GM23338 (cell line): ENCODE measurements at regions not wholly inside any gene's neighbourhood (a gene's known extent, or its start where the extent isn't known, plus 50 kb on each side); places are given as distances from the start of the nearest gene placed in this dataset.

Experiments
- ATAC-seq: fragments of 200-7000 bp; cut with Tn5 transposase; 3 replicates; pipeline ENCODE4 v1.9.1; 2020
- DNase-seq: peaks from one replicate; pipeline ENCODE4 v3.0.0-alpha.2; 2015; ENCODE audit warnings: low spot score
- H2AFZ ChIP-seq: fragments of 200-600 bp; sonication (generic); 2 replicates; pipeline ENCODE4 v1.8.0; 2016; ENCODE audit warnings: antibody characterized with exemption, mild to moderate bottlenecking, moderate library complexity
- H3F3A ChIP-seq: fragments of 200-600 bp; sonication (generic); replicated peaks from 2 replicates; pipeline ENCODE4 v1.8.0; 2017; ENCODE audit warnings: antibody characterized with exemption, mixed run types, low read depth
- H3K27ac ChIP-seq: fragments of 200-600 bp; sonication (generic); 2 replicates; pipeline ENCODE4 v1.6.1; 2016; ENCODE audit warnings: low read depth
- H3K27me3 ChIP-seq: fragments of 200-600 bp; sonication (generic); 2 replicates; pipeline ENCODE4 v1.8.0; 2016; ENCODE audit warnings: mild to moderate bottlenecking, mixed run types, moderate library complexity; ENCODE audit not compliant: insufficient read depth
- H3K36me3 ChIP-seq: fragments of 200-600 bp; sonication (generic); 2 replicates; pipeline ENCODE4 v1.8.0; 2016; ENCODE audit warnings: mild to moderate bottlenecking; ENCODE audit not compliant: insufficient read depth
- H3K4me1 ChIP-seq: fragments of 200-600 bp; sonication (generic); 2 replicates; pipeline ENCODE4 v1.8.0; 2016; ENCODE audit warnings: mild to moderate bottlenecking, moderate library complexity; ENCODE audit not compliant: insufficient read depth
- H3K4me2 ChIP-seq: fragments of 200-600 bp; sonication (generic); 2 replicates; pipeline ENCODE4 v1.7.1; 2017; ENCODE audit warnings: mixed run types
- H3K4me3 ChIP-seq: fragments of 200-600 bp; sonication (generic); 2 replicates; pipeline ENCODE4 v1.6.1; 2016; ENCODE audit warnings: mixed run types
- H3K79me2 ChIP-seq: fragments of 200-600 bp; sonication (generic); replicated peaks from 2 replicates; pipeline ENCODE4 v1.8.0; 2017; ENCODE audit warnings: mild to moderate bottlenecking; ENCODE audit not compliant: insufficient read depth
- H3K9me2 ChIP-seq: fragments of 200-600 bp; sonication (generic); 2 replicates; pipeline ENCODE4 v1.8.0; 2017; ENCODE audit not compliant: insufficient read depth
- H4K20me1 ChIP-seq: fragments of 200-600 bp; sonication (generic); replicated peaks from 2 replicates; pipeline ENCODE4 v1.8.0; 2017; ENCODE audit warnings: mild to moderate bottlenecking; ENCODE audit not compliant: insufficient read depth
- H3K27ac Mint-ChIP-seq: 2 replicates; pipeline ENCODE4 v1.8.0; 2020; ENCODE audit warnings: inconsistent platforms, mild to moderate bottlenecking, moderate library complexity, mixed read lengths
- H3K27me3 Mint-ChIP-seq: 3 replicates; pipeline ENCODE4 v1.8.0; 2022; ENCODE audit warnings: low read depth, mild to moderate bottlenecking, moderate library complexity, mixed read lengths, inconsistent platforms; ENCODE audit not compliant: insufficient read depth, poor library complexity
- H3K36me3 Mint-ChIP-seq: 3 replicates; pipeline ENCODE4 v1.8.0; 2021; ENCODE audit warnings: low read depth, mild to moderate bottlenecking, inconsistent platforms, moderate library complexity, mixed read lengths
- H3K4me1 Mint-ChIP-seq: 3 replicates; pipeline ENCODE4 v1.8.0; 2020; ENCODE audit warnings: mild to moderate bottlenecking, inconsistent platforms, mixed read lengths
- H3K4me3 Mint-ChIP-seq: 3 replicates; pipeline ENCODE4 v1.8.0; 2021; ENCODE audit warnings: moderate library complexity, mild to moderate bottlenecking, inconsistent platforms, mixed read lengths
- H3K9me3 Mint-ChIP-seq: 3 replicates; pipeline ENCODE4 v1.8.0; 2020; ENCODE audit warnings: moderate library complexity, mild to moderate bottlenecking, inconsistent platforms, mixed read lengths
- CREB1 ChIP-seq: fragments of 250-450 bp; sonication (Bioruptor Pico); IDR thresholded peaks from 2 replicates; pipeline ENCODE4 v1.5.0; 2020; ENCODE audit warnings: low read depth, mild to moderate bottlenecking, moderate library complexity
- EZH2 ChIP-seq: fragments of 200-600 bp; sonication (generic); IDR thresholded peaks from one replicate; pipeline ENCODE4 v1.8.0; 2017; ENCODE audit warnings: antibody characterized with exemption, mild to moderate bottlenecking, low read depth; ENCODE audit not compliant: unreplicated experiment
- EZH2phosphoT487 ChIP-seq: fragments of 200-600 bp; sonication (generic); IDR thresholded peaks from one replicate; pipeline ENCODE4 v1.8.1; 2018; ENCODE audit warnings: antibody characterized with exemption; ENCODE audit not compliant: unreplicated experiment
- POLR2AphosphoS5 ChIP-seq: IDR thresholded peaks from 2 replicates; pipeline ENCODE4 v1.6.1; 2016; ENCODE audit warnings: antibody characterized with exemption, low read depth
- ZNF114 ChIP-seq: fragments of 250-450 bp; sonication (Bioruptor Pico); IDR thresholded peaks from 2 replicates; pipeline ENCODE4 v1.5.0; 2020; ENCODE audit warnings: mild to moderate bottlenecking, moderate library complexity
- ZNF331 ChIP-seq: fragments of 250-450 bp; sonication (Bioruptor Pico); IDR thresholded peaks from 2 replicates; pipeline ENCODE4 v1.5.0; 2020; ENCODE audit warnings: low read depth, mild to moderate bottlenecking, moderate library complexity
- TF ChIP-seq, protein P1 (sequence below), 2 experiments: fragments of 200-600 bp in 1 of 2; sonication (generic) in 1 of 2; conservative IDR thresholded peaks; 2 replicates each; pipeline versions ENCODE4 v1.5.1 to v1.6.1; 2016 to 2017; ENCODE audit warnings: antibody characterized with exemption in 2 of 2, low read depth in 2 of 2, mild to moderate bottlenecking in 2 of 2, moderate library complexity in 1 of 2
- TF ChIP-seq, protein P2 (sequence below): IDR thresholded peaks from one replicate; pipeline ENCODE4 v1.6.1; 2018; ENCODE audit warnings: antibody characterized with exemption; ENCODE audit not compliant: unreplicated experiment
- TF ChIP-seq, protein P3 (sequence below): fragments of 250-450 bp; sonication (Bioruptor Pico); IDR thresholded peaks from 2 replicates; pipeline ENCODE4 v1.5.0; 2020; ENCODE audit warnings: mild to moderate bottlenecking, moderate library complexity

DNA sequence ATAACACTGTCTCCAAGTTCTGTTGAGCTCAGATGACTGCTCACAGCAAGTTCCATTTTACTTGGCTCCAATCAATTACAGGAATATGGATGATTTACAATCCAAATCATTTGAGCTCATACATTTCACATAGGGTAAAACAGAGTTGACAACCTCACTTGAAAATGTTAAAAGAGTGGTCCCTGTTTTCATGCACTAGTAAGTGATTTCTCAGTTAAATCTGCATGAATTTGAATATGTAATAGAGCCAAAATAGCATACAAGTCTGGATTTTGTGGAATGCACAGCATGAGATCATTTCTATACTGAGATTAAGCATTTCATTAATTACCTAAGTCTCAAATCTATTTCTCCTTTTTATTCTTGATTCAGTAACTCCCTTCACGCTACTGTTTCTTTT, 217.6 kb downstream of the SIM1 start:
- ATAC-seq: no peak
- Histone ChIP-seq H3K4me2 (no peak overlapping the region), H3K4me1 (no peaks in the 10 kb centered on the region), H4K20me1 (no peaks in the 10 kb centered on the region), H3K27me3 (no peaks in the 10 kb centered on the region), H2AFZ (no peak overlapping the region), H3K27ac (no peak overlapping the region), H3K36me3 (no peaks in the 10 kb centered on the region), H3K9me2 (no peaks in the 10 kb centered on the region), H3K4me3 (no peak overlapping the region), H3K79me2 (no peaks in the 10 kb centered on the region), H3F3A (no peaks in the 10 kb centered on the region)
- TF ChIP-seq ZNF114 (CRISPR knock-in tag): no peak
- TF ChIP-seq ZNF331 (CRISPR knock-in tag): no peak
- TF ChIP-seq EZH2: no peak
- TF ChIP-seq, protein P1, sequence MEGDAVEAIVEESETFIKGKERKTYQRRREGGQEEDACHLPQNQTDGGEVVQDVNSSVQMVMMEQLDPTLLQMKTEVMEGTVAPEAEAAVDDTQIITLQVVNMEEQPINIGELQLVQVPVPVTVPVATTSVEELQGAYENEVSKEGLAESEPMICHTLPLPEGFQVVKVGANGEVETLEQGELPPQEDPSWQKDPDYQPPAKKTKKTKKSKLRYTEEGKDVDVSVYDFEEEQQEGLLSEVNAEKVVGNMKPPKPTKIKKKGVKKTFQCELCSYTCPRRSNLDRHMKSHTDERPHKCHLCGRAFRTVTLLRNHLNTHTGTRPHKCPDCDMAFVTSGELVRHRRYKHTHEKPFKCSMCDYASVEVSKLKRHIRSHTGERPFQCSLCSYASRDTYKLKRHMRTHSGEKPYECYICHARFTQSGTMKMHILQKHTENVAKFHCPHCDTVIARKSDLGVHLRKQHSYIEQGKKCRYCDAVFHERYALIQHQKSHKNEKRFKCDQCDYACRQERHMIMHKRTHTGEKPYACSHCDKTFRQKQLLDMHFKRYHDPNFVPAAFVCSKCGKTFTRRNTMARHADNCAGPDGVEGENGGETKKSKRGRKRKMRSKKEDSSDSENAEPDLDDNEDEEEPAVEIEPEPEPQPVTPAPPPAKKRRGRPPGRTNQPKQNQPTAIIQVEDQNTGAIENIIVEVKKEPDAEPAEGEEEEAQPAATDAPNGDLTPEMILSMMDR (conservative IDR thresholded peaks at IDR 0.05; ENCODE audit: low read depth in 2 of 2): no peak
- TF ChIP-seq EZH2phosphoT487: no peak
- TF ChIP-seq, protein P2, sequence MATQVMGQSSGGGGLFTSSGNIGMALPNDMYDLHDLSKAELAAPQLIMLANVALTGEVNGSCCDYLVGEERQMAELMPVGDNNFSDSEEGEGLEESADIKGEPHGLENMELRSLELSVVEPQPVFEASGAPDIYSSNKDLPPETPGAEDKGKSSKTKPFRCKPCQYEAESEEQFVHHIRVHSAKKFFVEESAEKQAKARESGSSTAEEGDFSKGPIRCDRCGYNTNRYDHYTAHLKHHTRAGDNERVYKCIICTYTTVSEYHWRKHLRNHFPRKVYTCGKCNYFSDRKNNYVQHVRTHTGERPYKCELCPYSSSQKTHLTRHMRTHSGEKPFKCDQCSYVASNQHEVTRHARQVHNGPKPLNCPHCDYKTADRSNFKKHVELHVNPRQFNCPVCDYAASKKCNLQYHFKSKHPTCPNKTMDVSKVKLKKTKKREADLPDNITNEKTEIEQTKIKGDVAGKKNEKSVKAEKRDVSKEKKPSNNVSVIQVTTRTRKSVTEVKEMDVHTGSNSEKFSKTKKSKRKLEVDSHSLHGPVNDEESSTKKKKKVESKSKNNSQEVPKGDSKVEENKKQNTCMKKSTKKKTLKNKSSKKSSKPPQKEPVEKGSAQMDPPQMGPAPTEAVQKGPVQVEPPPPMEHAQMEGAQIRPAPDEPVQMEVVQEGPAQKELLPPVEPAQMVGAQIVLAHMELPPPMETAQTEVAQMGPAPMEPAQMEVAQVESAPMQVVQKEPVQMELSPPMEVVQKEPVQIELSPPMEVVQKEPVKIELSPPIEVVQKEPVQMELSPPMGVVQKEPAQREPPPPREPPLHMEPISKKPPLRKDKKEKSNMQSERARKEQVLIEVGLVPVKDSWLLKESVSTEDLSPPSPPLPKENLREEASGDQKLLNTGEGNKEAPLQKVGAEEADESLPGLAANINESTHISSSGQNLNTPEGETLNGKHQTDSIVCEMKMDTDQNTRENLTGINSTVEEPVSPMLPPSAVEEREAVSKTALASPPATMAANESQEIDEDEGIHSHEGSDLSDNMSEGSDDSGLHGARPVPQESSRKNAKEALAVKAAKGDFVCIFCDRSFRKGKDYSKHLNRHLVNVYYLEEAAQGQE: no peak
- TF ChIP-seq CREB1 (CRISPR knock-in tag): no peak
- TF ChIP-seq, protein P3, sequence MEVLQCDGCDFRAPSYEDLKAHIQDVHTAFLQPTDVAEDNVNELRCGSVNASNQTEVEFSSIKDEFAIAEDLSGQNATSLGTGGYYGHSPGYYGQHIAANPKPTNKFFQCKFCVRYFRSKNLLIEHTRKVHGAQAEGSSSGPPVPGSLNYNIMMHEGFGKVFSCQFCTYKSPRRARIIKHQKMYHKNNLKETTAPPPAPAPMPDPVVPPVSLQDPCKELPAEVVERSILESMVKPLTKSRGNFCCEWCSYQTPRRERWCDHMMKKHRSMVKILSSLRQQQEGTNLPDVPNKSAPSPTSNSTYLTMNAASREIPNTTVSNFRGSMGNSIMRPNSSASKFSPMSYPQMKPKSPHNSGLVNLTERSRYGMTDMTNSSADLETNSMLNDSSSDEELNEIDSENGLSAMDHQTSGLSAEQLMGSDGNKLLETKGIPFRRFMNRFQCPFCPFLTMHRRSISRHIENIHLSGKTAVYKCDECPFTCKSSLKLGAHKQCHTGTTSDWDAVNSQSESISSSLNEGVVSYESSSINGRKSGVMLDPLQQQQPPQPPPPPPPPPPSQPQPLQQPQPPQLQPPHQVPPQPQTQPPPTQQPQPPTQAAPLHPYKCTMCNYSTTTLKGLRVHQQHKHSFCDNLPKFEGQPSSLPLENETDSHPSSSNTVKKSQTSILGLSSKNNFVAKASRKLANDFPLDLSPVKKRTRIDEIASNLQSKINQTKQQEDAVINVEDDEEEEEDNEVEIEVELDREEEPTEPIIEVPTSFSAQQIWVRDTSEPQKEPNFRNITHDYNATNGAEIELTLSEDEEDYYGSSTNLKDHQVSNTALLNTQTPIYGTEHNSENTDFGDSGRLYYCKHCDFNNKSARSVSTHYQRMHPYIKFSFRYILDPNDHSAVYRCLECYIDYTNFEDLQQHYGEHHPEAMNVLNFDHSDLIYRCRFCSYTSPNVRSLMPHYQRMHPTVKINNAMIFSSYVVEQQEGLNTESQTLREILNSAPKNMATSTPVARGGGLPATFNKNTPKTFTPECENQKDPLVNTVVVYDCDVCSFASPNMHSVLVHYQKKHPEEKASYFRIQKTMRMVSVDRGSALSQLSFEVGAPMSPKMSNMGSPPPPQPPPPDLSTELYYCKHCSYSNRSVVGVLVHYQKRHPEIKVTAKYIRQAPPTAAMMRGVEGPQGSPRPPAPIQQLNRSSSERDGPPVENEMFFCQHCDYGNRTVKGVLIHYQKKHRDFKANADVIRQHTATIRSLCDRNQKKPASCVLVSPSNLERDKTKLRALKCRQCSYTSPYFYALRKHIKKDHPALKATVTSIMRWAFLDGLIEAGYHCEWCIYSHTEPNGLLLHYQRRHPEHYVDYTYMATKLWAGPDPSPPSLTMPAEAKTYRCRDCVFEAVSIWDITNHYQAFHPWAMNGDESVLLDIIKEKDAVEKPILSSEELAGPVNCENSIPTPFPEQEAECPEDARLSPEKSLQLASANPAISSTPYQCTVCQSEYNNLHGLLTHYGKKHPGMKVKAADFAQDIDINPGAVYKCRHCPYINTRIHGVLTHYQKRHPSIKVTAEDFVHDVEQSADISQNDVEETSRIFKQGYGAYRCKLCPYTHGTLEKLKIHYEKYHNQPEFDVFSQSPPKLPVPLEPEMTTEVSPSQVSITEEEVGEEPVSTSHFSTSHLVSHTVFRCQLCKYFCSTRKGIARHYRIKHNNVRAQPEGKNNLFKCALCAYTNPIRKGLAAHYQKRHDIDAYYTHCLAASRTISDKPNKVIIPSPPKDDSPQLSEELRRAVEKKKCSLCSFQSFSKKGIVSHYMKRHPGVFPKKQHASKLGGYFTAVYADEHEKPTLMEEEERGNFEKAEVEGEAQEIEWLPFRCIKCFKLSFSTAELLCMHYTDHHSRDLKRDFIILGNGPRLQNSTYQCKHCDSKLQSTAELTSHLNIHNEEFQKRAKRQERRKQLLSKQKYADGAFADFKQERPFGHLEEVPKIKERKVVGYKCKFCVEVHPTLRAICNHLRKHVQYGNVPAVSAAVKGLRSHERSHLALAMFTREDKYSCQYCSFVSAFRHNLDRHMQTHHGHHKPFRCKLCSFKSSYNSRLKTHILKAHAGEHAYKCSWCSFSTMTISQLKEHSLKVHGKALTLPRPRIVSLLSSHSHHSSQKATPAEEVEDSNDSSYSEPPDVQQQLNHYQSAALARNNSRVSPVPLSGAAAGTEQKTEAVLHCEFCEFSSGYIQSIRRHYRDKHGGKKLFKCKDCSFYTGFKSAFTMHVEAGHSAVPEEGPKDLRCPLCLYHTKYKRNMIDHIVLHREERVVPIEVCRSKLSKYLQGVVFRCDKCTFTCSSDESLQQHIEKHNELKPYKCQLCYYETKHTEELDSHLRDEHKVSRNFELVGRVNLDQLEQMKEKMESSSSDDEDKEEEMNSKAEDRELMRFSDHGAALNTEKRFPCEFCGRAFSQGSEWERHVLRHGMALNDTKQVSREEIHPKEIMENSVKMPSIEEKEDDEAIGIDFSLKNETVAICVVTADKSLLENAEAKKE (CRISPR knock-in tag): no peak
- TF ChIP-seq POLR2AphosphoS5: no peak
- Mint-ChIP-seq H3K36me3 (no peaks in the 10 kb centered on the region), H3K9me3 (no peaks in the 10 kb centered on the region), H3K4me3 (no peak overlapping the region), H3K27ac (no peak overlapping the region), H3K4me1 (peaks cover 3% of the 10 kb centered on the region; the same call in 2 of the 3 replicates), H3K27me3 (no peaks in the 10 kb centered on the region)
- DNase-seq: no peak
